Transverse colon (tissue), 4 donors: ENCODE measurements at regions not wholly inside any gene's neighbourhood (a gene's known extent, or its start where the extent isn't known, plus 50 kb on each side); places are given as distances from the start of the nearest gene placed in this dataset.

Experiments used
- DNase-seq: peaks from one replicate; pipeline ENCODE4 v3.0.0-alpha.2; 2019
- H3K27ac ChIP-seq, 4 donors: fragments of 200-600 bp; sonication (generic); 2 replicates each; pipeline ENCODE4 v1.5.1; 2016 to 2018; ENCODE audit warnings: inconsistent platforms in 4 of 4
- H3K27me3 ChIP-seq: fragments of 200-600 bp; sonication (generic); 2 replicates; pipeline ENCODE4 v1.5.1; 2017; ENCODE audit warnings: inconsistent platforms
- H3K36me3 ChIP-seq, 4 donors: fragments of 200-600 bp; sonication (generic); 2 replicates each; pipeline ENCODE4 v1.5.1; 2017 to 2019; ENCODE audit warnings: inconsistent platforms in 4 of 4
- H3K4me1 ChIP-seq, 4 donors: fragments of 200-600 bp; sonication (generic); 2 replicates each; pipeline ENCODE4 v1.5.1; 2017 to 2020; ENCODE audit warnings: inconsistent platforms in 4 of 4
- H3K4me3 ChIP-seq, 4 donors: fragments of 200-600 bp; sonication (generic); 1 replicate in 1 of 4; 2 replicates in 3 of 4; pipeline versions ENCODE4 v1.5.1 to v1.6.1; 2017 to 2019; ENCODE audit warnings: inconsistent platforms in 4 of 4
- H3K9me3 ChIP-seq, 2 donors: fragments of 200-600 bp; sonication (generic); 2 replicates each; pipeline ENCODE4 v1.5.1; 2017 to 2019; ENCODE audit warnings: inconsistent platforms in 2 of 2
- CTCF ChIP-seq, 5 experiments: fragments of 200-600 bp in 3 of 5; fragments of 450-650 bp in 2 of 5; sonication (generic) in 3 of 5; IDR thresholded peaks; 1 replicate in 2 of 5; 2 replicates in 3 of 5; pipeline ENCODE4 v1.5.1; 2016 to 2017; ENCODE audit warnings: antibody characterized with exemption in 5 of 5, inconsistent platforms in 3 of 5, mild to moderate bottlenecking in 2 of 5, moderate library complexity in 1 of 5
- EP300 ChIP-seq: sonication (generic); formaldehyde crosslinking; IDR thresholded peaks from one replicate; pipeline ENCODE4 v1.6.1; 2017; ENCODE audit warnings: antibody characterized with exemption, low read depth
- POLR2A ChIP-seq: fragments of 450-650 bp; IDR thresholded peaks from one replicate; pipeline ENCODE4 v1.6.1; 2016; ENCODE audit warnings: antibody characterized with exemption, mild to moderate bottlenecking, moderate library complexity
- POLR2AphosphoS5 ChIP-seq, 3 donors: sonication (generic); formaldehyde crosslinking; IDR thresholded peaks; one replicate each; pipeline ENCODE4 v1.6.1; 2016; ENCODE audit warnings: antibody characterized with exemption in 3 of 3
- WGBS, 2 donors: methylation state at CpG; one replicate each; pipeline ENCODE4 v1.1.5; 2018; ENCODE audit warnings: low coverage in 1 of 2; 5-methylcytosine and 5-hydroxymethylcytosine counted together
- in situ Hi-C, 4 donors: fragments of 200-750 bp; cut with MboI; loops; one replicate each; pipeline versions ENCODE4 v1.15.0 to v1.15.1; 2017; ENCODE audit warnings: low sequenced_read_pairs in 3 of 4, low pct_ligation_motif_present in 1 of 4, low pct_unique_long_range_greater_than_20kb in 1 of 4
- intact Hi-C: fragments of 100-400 bp; cut with DNase I; formaldehyde crosslinking; loops from one replicate; pipeline ENCODE4 v1.15.1; 2023; ENCODE audit warnings: low total_unique reads

- H3K27me3 ChIP-seq = no peaks in the 10 kb centered on the region
- H3K4me1 ChIP-seq = no peaks in the 10 kb centered on the region
- no peak overlapping the region for H3K27ac ChIP-seq
- H3K4me3 ChIP-seq = no peak overlapping the region
- 60 to 65% methylated on average over 1 to 3 of the region's 3 CpGs for WGBS, 2 donors
- intact Hi-C loops = no loop called here
- no peak for DNase-seq
- in situ Hi-C loops = no loop called here
- no peaks in the 10 kb centered on the region for H3K9me3 ChIP-seq
- TF ChIP-seq EP300 (no peak), POLR2A (no peak), CTCF (IDR thresholded peaks at IDR 0.05) (no peak), POLR2AphosphoS5 (IDR thresholded peaks at IDR 0.05) (no peak)
- H3K36me3 ChIP-seq = no peaks in the 10 kb centered on the region
Measured at GRCh38 chrX:82677286-82677685, 830.8 kb upstream of the POU3F4 start.

- Histone ChIP-seq H3K27ac (no peak overlapping the region), H3K36me3 (no peaks in the 10 kb centered on the region), H3K4me3 (no peak overlapping the region), H3K9me3 (no peaks in the 10 kb centered on the region), H3K27me3 (no peaks in the 10 kb centered on the region), H3K4me1 (no peaks in the 10 kb centered on the region)
- in situ Hi-C loops (no loop called here), intact Hi-C loops (no loop called here)
- 51 to 75% methylated on average over 2 to 3 of the region's 3 CpGs for WGBS, 2 donors
- no peak for DNase-seq
- TF ChIP-seq EP300 (no peak), POLR2AphosphoS5 (IDR thresholded peaks at IDR 0.05) (no peak), CTCF (IDR thresholded peaks at IDR 0.05) (no peak), POLR2A (no peak)
Measured at GRCh38 chrX:82692991-82693390, 815.1 kb upstream of the POU3F4 start.

- 77 to 83% methylated on average over 2 of the region's 2 CpGs for WGBS, 2 donors
- Histone ChIP-seq H3K27me3 (no peaks in the 10 kb centered on the region), H3K4me3 (no peak overlapping the region), H3K9me3 (no peaks in the 10 kb centered on the region), H3K36me3 (no peaks in the 10 kb centered on the region), H3K4me1 (no peaks in the 10 kb centered on the region), H3K27ac (no peak overlapping the region)
- DNase-seq = no peak
- in situ Hi-C loops (no loop called here), intact Hi-C loops (no loop called here)
- TF ChIP-seq POLR2AphosphoS5 (IDR thresholded peaks at IDR 0.05) (no peak), CTCF (IDR thresholded peaks at IDR 0.05) (no peak), EP300 (no peak), POLR2A (no peak)
Measured at GRCh38 chrX:82695066-82695465, 813.0 kb upstream of the POU3F4 start.

- no peaks in the 10 kb centered on the region for H3K4me1 ChIP-seq
- TF ChIP-seq POLR2A = no peak
- no peak for TF ChIP-seq CTCF (IDR thresholded peaks at IDR 0.05)
- no peak for TF ChIP-seq POLR2AphosphoS5 (IDR thresholded peaks at IDR 0.05)
- TF ChIP-seq EP300 = no peak
- 40% methylated on average over 5 of the region's 5 CpGs; no CpG with 5 or more reads in 1 of the 2 donors for WGBS, 2 donors
- H3K4me3 ChIP-seq = no peak overlapping the region
- no peaks in the 10 kb centered on the region for H3K36me3 ChIP-seq
- intact Hi-C loops = no loop called here
- DNase-seq = no peak
- H3K27ac ChIP-seq = no peak overlapping the region
- in situ Hi-C loops = no loop called here
- no peaks in the 10 kb centered on the region for H3K27me3 ChIP-seq
- H3K9me3 ChIP-seq = no peaks in the 10 kb centered on the region
Measured at GRCh38 chrX:82703551-82703950, 804.5 kb upstream of the POU3F4 start.
